ENCODE measurements at regions not wholly inside any gene's neighbourhood (a gene's known extent, or its start where the extent isn't known, plus 50 kb on each side); places are given as distances from the start of the nearest gene placed in this dataset.
A peak's percentile ranks its signal among the peaks of the same experiment; 100 is the strongest.

DNA sequence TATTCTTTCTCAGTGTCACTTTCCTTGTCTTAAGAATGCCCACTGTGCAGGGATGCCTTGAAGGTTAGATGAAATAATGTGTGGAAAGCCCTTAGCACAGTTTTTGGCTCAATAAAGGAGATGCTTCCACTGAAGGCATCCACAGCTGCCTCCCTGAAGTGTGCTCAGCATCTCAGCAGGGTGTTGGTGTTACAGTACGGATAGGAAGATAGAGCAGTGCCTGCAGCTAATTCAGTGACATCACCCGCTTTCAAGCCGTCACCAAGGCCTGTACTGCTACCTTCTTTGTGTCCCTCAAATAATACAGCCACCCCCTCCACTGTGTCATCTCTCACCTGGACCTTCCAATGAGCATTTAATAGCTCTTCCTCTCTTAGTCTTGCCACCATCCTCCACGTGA is 59.0 kb downstream of the NDUFS5 start:
- no peak overlapping the region for H3K4me3 Mint-ChIP-seq
- H3K4me1 Mint-ChIP-seq, result peaks cover 13% of the 10 kb centered on the region
- no peaks in the 10 kb centered on the region for H3K9me3 Mint-ChIP-seq
- ATAC-seq (no peak), DNase-seq (no peak)
- H3K27me3 Mint-ChIP-seq, result peaks cover 46% of the 10 kb centered on the region
- no peak overlapping the region for H3K27ac Mint-ChIP-seq

- Mint-ChIP-seq H3K27ac (no peak overlapping the region), H3K9me3 (no peaks in the 10 kb centered on the region), H3K4me3 (no peak overlapping the region), H3K4me1 (peaks cover 5% of the 10 kb centered on the region), H3K27me3 (peaks cover 36% of the 10 kb centered on the region)
- no peak for ATAC-seq
- no peak for DNase-seq
These were observed 60.2 kb downstream of the NDUFS5 start for GRCh38 chr1:39086386-39086785.

GRCh38 chr1:39086865-39087409 is 60.8 kb downstream of the NDUFS5 start:
- ATAC-seq, result no peak
- Mint-ChIP-seq H3K27me3 (peaks cover 34% of the 10 kb centered on the region), H3K4me3 (no peak overlapping the region), H3K9me3 (no peaks in the 10 kb centered on the region), H3K4me1 (peaks cover 5% of the 10 kb centered on the region), H3K27ac (no peak overlapping the region)
- DNase-seq, result no peak

DNA sequence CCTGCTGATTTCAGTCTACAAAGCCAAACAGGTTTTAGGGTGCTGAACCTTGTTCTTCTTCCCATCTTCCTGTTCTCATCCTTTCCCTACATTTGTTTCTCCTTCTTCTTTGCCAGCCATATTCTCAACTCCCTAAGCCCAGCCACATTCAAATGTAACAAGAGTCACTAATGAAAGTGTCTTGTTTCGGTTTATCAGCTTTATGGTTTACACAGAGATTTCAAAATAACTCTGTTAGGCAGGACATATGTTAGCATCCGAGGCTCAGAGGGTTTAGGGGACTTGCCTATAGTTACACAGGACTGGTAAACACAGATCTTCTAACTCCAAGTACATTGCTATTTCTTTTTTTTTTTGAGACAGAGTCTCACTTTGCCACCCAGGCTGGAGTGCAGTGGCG is 61.3 kb downstream of the NDUFS5 start:
- Mint-ChIP-seq H3K4me3 (no peak overlapping the region), H3K9me3 (no peaks in the 10 kb centered on the region), H3K4me1 (peaks cover 3% of the 10 kb centered on the region), H3K27me3 (peaks cover 30% of the 10 kb centered on the region), H3K27ac (no peak overlapping the region)
- no peak for ATAC-seq
- DNase-seq, result no peak

DNA sequence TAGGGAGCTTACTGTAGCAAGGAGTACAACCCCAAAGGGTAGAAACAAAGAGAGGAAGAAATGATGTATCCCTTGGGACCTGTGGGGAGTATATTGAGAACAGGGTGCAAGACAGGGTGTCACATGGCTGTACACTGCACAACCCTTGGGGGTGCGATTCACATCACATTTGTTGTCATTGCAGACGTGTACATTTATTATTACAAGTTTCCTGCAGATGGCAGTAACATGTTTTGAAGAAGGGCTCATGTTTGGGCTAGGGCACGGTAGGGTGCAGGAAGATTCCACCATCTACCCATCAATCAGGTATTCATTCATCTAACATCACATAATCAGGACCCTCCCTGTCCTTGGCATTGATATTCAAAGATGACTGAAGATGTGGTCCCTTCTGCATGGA is 62.5 kb downstream of the NDUFS5 start:
- H3K9me3 Mint-ChIP-seq, result no peaks in the 10 kb centered on the region
- H3K4me1 Mint-ChIP-seq, result peaks cover 8% of the 10 kb centered on the region
- peaks cover 18% of the 10 kb centered on the region for H3K27me3 Mint-ChIP-seq
- ATAC-seq (no peak), DNase-seq (no peak)
- H3K27ac Mint-ChIP-seq, result peak overlapping the region in 1 of 2 donors; percentile 6
- H3K4me3 Mint-ChIP-seq, result no peak overlapping the region

- Mint-ChIP-seq H3K4me1 (peaks cover 8% of the 10 kb centered on the region), H3K4me3 (no peak overlapping the region), H3K27ac (peak overlapping the region in 1 of 2 donors; percentile 77), H3K27me3 (peaks cover 4% of the 10 kb centered on the region), H3K9me3 (no peaks in the 10 kb centered on the region)
- ATAC-seq (no peak), DNase-seq (no peak)
These were observed 63.9 kb downstream of the NDUFS5 start for GRCh38 chr1:39089931-39090521.

DNA sequence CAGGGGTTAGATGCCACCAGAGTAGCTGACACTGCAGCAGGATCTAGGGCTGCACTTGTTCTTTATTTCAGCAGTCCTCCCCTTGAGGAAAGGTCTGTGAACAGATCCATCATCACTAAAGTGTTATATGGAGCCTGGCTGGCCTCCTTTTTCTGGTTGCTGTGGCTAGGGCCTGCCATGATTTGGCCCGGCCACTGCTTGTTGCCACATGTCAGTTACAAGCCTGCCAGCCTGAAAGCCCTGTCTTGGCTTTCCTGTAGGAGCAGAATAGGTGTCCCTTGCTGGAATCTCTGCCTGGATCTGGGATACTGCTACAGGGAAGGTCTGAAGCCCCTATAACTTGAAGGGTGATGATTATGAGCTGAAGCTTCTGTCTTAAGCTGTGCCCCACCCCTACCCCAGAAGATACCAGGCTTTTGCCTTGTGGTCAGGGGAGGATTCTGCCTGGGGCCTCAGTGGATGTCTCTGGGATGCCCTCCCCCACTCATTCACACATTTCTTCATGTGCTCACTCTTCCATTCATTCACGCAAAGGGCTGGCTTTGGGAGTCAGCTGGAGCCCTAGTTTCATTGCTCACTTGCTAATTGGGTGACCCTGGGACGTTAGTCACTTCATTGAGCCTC is 64.7 kb downstream of the NDUFS5 start:
- Mint-ChIP-seq H3K4me1 (peaks cover 8% of the 10 kb centered on the region), H3K27me3 (no peaks in the 10 kb centered on the region), H3K4me3 (no peak overlapping the region), H3K9me3 (no peaks in the 10 kb centered on the region), H3K27ac (no peak overlapping the region)
- ATAC-seq, result no peak
- DNase-seq, result no peak

GRCh38 chr1:39091845-39092645 is 65.9 kb downstream of the NDUFS5 start:
- ATAC-seq (peak; percentile 80), DNase-seq (peak; percentile 31 to 54)
- Mint-ChIP-seq H3K27me3 (no peaks in the 10 kb centered on the region), H3K9me3 (no peaks in the 10 kb centered on the region), H3K4me3 (no peak overlapping the region), H3K27ac (no peak overlapping the region), H3K4me1 (peaks cover 8% of the 10 kb centered on the region)

GRCh38 chr1:39094685-39095084 is 68.5 kb downstream of the NDUFS5 start:
- ATAC-seq (no peak), DNase-seq (no peak)
- Mint-ChIP-seq H3K4me1 (peaks cover 14% of the 10 kb centered on the region), H3K27ac (no peak overlapping the region), H3K4me3 (no peak overlapping the region), H3K27me3 (no peaks in the 10 kb centered on the region), H3K9me3 (no peaks in the 10 kb centered on the region)

DNA sequence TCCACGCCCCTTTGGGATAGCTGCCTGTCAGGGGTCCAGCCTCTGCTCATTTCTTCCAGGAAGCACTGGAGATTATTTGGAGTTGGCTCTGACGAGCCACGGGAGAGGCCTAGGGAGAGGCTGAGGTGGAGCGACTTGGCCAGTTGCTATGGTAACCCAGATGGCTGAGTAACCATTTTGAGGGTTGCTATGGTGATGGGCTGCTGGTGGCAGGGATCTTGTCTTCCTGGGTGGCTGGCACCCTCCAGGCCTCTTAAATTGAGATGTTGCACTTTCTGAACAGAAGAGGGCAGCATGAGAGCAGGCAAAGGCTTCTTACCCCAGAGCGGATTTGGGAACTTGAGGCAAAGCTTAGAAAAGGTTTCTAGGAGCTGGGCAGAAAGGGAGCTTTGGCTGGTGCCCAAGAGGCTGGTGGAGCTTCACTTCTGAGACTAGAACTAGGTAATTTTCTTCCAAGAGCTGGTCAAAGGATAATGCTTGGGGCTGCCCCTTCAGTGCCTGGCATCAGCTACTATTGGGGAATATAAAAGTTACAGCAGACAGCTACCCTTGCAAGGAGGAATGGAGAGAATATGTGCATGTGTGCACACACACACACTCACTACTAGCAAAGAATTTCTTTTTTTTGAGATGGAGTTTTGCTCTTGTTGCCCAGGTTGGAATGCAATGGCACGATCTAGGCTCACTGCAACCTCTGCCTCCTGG is 72.5 kb downstream of the NDUFS5 start:
- Mint-ChIP-seq H3K4me3 (no peak overlapping the region), H3K27me3 (no peaks in the 10 kb centered on the region), H3K4me1 (peaks cover 25% of the 10 kb centered on the region), H3K9me3 (no peaks in the 10 kb centered on the region), H3K27ac (no peak overlapping the region)
- peak; percentile 60 to 74 for DNase-seq
- peak; percentile 90 for ATAC-seq

DNA sequence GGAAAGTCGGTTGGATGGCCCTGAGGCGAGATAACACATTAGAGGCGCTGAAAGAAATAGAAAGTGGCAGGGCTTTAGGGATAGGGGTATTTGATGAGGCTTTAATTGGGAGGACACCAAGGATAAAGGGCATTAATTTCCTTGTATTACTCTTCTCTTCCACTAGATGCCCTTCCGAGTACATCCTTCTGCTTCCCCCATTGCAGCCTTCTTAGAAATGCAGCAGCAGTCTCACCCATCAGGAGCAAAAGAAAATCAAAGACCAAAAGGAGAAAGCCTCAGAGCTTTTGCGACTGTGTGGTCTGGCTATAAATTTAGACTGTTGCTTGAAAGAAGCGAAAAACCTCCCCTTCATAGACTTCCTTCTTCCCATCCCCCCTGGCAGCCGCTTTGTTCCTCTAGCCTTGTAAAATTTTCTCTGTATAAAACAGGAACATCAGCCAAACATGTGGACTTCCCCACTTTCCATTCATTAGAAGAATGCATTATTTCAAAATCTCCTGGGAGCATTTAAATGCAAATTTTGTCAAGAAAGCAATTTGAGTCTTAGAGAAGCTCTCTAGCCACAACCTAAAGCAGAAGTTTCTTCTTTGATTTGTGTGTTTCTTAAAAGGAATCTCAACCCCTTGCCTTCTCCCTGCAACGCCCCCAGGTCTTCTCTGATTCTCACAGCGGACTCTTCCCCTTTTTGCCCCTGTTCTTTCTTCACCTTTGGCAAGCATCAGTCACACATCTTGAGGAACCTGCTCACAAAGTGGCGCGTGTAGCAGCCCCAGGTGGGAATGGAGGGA is 76.6 kb downstream of the NDUFS5 start:
- Mint-ChIP-seq H3K9me3 (no peaks in the 10 kb centered on the region), H3K4me1 (peaks cover 37% of the 10 kb centered on the region), H3K27me3 (peaks cover 8% of the 10 kb centered on the region), H3K4me3 (peak overlapping the region; percentile 34 to 56), H3K27ac (no peak overlapping the region)
- DNase-seq, result peak; percentile 35 to 41
- peak; percentile 56 for ATAC-seq

GRCh38 chr1:39103328-39104157 is 77.4 kb downstream of the NDUFS5 start:
- DNase-seq, result no peak
- ATAC-seq, result no peak
- H3K27me3 Mint-ChIP-seq, result peaks cover 8% of the 10 kb centered on the region
- H3K4me1 Mint-ChIP-seq, result peaks cover 35% of the 10 kb centered on the region
- no peaks in the 10 kb centered on the region for H3K9me3 Mint-ChIP-seq
- no peak overlapping the region for H3K27ac Mint-ChIP-seq
- peak overlapping the region in 1 of 2 donors; percentile 56 for H3K4me3 Mint-ChIP-seq

GRCh38 chr1:39104158-39105060 is 78.3 kb downstream of the NDUFS5 start:
- Mint-ChIP-seq H3K27me3 (peaks cover 8% of the 10 kb centered on the region), H3K4me3 (peak overlapping the region; percentile 42 to 47), H3K27ac (peak overlapping the region; percentile 16 to 50), H3K4me1 (peaks cover 30% of the 10 kb centered on the region), H3K9me3 (no peaks in the 10 kb centered on the region)
- DNase-seq (no peak), ATAC-seq (no peak)
